NCI-H510A treated with DMSO at 0.1 percent for 48 hours (cell line): ENCODE measurements at regions not wholly inside any gene's neighbourhood (a gene's known extent, or its start where the extent isn't known, plus 50 kb on each side); places are given as distances from the start of the nearest gene placed in this dataset.
"Not testable (repeated sequence)": the region's sequence is repeated elsewhere in the genome, so short reads cannot be mapped to it uniquely, and the experiment has no call there.

Source experiments
- DNase-seq: peaks from one replicate; lab custom pipeline; 2025; lab: John Stamatoyannopoulos, UW

- DNase-seq = no peak
Observed at GRCh38 chr13:30065181-30065580, 214.8 kb upstream of the UBL3 start.

GRCh38 chr13:30063892-30064291 is 213.5 kb upstream of the UBL3 start:
- DNase-seq = no peak

DNA sequence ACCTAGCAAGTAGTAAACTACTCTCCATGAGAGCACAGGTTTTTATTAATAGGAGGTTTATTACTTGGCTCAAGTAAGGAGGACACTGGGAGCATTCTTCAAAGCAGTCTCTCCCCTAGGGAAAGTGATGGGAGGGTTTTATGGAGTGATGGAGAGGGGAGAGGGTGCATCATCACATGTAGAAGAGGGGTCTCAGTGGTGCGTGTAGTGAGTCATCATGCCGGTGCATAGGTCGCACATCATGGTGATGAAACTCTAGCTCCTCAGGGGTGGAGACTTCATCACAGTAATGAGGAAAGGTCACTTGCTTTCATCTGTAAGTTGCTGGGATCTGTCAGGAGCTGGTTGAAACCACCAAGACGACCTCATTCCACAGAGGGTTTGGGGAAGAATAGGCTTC is 210.8 kb upstream of the UBL3 start:
- no peak for DNase-seq

DNA sequence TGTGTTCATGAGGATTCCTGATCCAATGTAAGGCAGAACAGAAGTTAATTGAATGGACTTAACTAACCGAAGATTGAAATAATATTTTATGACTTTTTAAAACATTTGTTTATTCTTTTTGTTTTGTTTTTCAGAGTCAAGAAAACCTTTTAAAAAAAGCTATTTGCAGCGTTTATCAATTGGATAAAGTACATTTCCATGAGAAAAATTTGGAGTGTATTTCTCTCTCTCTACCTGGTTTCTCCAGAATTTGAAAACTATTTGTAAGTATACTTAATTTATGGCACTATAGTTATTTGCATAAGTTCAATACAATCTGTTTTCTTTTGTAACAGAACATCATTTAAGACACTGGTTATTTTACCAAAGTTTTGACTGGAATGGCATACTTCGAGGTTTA is 208.0 kb upstream of the UBL3 start:
- DNase-seq = no peak

GRCh38 chr13:30054546-30054945 is 204.1 kb upstream of the UBL3 start:
- DNase-seq = not testable (repeated sequence)

- DNase-seq = no peak
Observed at GRCh38 chr13:30053939-30054338, 203.5 kb upstream of the UBL3 start.

DNA sequence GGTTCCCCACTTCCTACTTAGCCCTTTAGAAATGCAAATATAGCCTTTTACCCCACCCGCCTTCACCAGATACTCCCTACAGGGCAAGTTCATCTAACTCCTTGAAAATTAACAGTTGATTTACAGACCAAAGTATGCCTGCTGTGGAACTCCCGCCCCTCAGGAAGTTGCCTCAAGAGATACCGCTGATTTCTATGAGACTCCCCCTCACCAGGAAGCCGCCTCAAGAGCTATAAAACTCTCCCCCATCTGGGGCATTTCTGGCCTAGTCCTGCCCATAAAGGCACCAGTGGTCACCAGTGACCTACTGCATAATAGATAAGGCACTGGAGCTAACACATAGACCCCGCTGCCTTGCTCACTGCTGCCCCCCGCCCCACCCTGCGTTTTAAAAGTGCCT is 201.7 kb upstream of the UBL3 start:
- DNase-seq = no peak

GRCh38 chr13:30051531-30052060 is 201.2 kb upstream of the UBL3 start:
- DNase-seq = no peak

- DNase-seq = no peak
Observed at GRCh38 chr13:30049692-30050091, 199.3 kb upstream of the UBL3 start.

- DNase-seq = no peak
Observed at GRCh38 chr13:30047154-30047874, 196.9 kb upstream of the UBL3 start.

- DNase-seq = no peak
Observed at GRCh38 chr13:30045916-30046704, 195.7 kb upstream of the UBL3 start.

DNA sequence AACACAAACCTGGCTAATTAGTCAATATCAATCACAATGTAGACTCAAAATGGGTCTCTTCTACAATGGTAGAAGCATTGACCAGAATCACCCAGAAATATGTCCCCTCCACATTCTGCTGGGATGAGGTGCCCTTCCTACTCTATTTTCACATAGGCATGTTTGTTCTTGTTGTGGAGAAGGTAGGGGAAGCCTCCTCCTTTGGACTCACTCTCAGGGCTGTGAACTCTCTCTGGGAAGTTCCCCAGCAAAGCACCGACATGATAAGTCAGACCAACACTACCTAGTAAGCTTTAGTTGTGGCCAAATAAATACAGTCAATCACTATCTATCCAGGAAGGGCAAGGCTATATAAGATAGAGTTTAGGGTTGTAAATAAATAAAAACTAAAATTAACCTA is 194.5 kb upstream of the UBL3 start:
- no peak for DNase-seq

GRCh38 chr13:30043631-30043925 is 193.2 kb upstream of the UBL3 start:
- DNase-seq = no peak

GRCh38 chr13:30042891-30043630 is 192.6 kb upstream of the UBL3 start:
- DNase-seq = no peak

GRCh38 chr13:30042272-30042671 is 191.9 kb upstream of the UBL3 start:
- DNase-seq = no peak

DNA sequence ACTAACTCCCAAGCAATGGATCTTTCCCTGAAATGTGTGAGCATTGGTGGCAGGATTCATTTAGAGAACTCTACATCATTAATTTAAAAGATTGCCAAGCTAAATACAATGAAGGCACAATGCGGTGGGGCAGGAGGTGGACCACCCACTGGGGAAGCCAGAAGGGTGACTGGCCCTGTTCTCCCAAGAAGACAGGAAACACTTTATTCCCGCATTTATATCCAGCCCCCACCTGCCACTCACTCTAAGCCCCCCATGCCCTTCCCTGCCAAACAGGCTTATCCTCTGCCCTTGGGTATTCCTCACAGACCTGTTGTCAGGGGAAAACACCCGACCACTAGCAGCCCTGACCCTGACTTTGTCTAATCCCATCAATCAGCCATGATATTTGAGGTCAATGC is 189.1 kb upstream of the UBL3 start:
- no peak for DNase-seq

DNA sequence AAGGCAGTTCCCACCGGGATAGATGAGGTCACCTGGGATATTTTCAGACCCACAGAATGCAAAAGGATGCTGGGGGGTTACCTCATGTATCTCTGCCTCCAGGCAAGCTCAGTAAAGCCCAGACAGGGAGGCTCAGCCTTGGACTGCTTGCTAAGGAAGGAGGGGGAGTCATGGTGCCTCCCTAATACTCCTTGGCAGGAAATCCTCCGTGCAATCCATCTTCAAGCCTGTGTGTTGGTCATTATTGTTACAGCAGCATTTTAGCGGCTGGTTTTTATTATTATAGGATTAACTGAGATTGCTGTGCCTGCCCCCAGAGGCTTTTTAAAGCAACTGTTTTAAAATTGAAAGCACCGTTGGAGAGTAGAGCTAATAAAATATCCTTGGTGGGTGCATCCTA is 188.5 kb upstream of the UBL3 start:
- DNase-seq = no peak

GRCh38 chr13:30037766-30038165 is 187.3 kb upstream of the UBL3 start:
- no peak for DNase-seq

DNA sequence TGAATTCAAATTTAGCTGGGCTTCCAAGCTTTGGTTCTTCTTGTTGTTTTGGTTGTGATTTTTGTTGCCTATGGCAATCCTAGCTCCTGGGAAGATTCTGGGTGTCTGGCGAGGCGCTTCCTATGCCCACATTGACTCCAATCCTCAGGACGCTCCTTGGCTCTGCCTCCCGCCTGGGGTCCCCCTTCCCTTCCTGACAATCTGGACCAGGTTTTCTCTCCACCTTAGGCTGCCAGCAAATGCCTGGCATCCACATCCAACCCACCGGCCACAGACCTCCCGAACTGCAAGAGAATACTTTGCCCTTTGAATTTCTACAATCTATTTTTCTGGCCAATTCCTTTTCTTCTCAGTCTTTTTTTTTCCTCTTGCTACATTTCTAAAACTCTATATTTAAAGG is 186.9 kb upstream of the UBL3 start:
- no peak for DNase-seq

GRCh38 chr13:30034458-30034795 is 184.0 kb upstream of the UBL3 start:
- DNase-seq = no peak

DNA sequence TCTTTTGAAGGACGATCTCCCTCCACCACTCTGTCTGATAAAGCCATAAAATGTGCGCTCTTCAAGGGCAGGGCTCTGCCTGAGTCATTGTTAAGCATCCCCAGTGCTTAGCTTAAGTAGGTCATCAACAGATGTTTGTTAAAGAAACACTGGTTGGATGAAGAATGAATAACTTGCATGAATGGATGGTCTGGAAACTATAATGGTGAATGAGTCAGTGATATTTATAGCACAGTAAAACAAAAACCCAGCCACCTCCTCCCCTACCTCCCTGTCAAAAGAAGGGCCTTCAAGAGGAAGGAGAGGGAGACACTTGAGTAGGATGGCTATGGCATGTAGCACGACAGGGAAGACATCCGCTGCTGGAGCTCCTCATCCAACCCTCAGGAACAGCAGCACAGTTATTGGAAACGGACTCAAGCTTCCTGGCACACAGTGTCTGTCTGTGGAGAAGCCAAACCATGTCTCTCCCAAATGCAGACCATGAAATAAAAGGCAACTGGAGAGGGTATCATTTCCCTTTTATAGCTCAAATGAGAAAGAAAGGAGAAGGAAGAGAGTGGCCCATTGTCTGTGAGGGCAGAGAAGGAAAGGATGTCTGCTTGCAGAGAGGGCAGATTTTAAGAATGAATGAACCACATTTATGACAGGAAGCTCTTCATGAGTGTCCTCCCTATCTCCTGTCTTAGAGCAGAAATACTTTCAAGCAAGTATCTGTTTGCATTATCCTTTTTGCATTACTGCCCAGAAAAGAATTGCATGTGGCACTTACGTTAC is 183.5 kb upstream of the UBL3 start:
- DNase-seq = no peak

DNA sequence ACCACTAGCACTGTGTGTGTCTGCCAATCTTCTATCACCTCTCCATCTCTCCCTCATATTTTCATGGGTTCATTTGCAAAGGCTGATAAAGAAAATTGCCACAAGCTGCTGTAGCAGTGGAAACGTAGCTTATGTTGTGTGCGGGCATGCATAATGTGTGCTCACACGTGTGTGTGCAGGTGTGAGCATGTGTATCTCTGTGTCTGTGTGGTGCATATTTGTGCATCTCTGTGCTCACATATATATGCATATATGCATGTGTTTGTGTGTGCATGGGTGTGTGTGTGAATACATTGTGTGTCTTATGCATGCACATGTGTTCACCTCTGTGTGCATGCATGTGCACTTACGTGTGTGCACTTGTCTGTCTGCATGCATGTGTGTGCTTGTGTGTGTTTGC is 181.8 kb upstream of the UBL3 start:
- DNase-seq = no peak
